ENCODE measurements at regions not wholly inside any gene's neighbourhood (a gene's known extent, or its start where the extent isn't known, plus 50 kb on each side); places are given as distances from the start of the nearest gene placed in this dataset.

GRCh38 chr12:30064906-30065305, 281.2 kb upstream of the TMTC1 start:
- Mint-ChIP-seq H3K4me1 (ENCODE audit: unreplicated experiment) (no peaks in the 10 kb centered on the region), H3K36me3 (no peaks in the 10 kb centered on the region), H3K9me3 (peaks cover 7% of the 10 kb centered on the region), H3K4me3 (no peak overlapping the region), H3K27ac (no peak overlapping the region), H3K27me3 (peaks cover 4% of the 10 kb centered on the region)
- TF ChIP-seq CTCF (conservative IDR thresholded peaks at IDR 0.05): no peak
- no peak for DNase-seq (ENCODE audit: extremely low spot score, unreplicated experiment)

DNA sequence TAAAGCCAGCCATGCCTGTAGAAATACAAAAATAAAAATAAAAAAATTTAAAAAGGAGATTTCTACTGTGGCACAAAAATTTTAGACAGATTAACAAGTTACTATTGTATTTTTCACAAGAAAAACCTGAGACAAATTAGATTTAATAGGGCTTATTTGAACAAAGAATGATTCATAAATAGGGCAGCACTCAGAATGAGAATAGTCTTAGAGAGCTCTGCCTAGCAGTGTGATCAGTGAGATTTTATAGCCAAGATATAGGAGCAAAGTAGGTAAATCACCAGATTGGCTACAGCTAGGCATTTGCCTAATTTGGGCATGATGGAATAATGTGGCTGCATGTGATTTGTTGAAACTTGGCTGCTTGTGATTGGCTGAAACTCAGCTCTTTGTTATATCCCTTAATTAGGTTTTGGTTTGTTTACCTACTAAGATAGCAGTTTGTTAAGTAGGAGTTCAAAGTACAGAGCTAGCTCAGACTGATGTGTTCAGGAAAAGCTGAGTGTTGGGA, 279.7 kb upstream of the TMTC1 start:
- TF ChIP-seq CTCF (conservative IDR thresholded peaks at IDR 0.05): no peak
- H3K9me3 Mint-ChIP-seq: peaks cover 7% of the 10 kb centered on the region
- DNase-seq (ENCODE audit: extremely low spot score, unreplicated experiment): no peak
- H3K27me3 Mint-ChIP-seq: peaks cover 4% of the 10 kb centered on the region
- H3K4me1 Mint-ChIP-seq (ENCODE audit: unreplicated experiment): no peaks in the 10 kb centered on the region
- no peak overlapping the region for H3K27ac Mint-ChIP-seq
- H3K4me3 Mint-ChIP-seq: no peak overlapping the region
- H3K36me3 Mint-ChIP-seq: no peaks in the 10 kb centered on the region

- Mint-ChIP-seq H3K9me3 (no peaks in the 10 kb centered on the region), H3K27ac (no peak overlapping the region), H3K27me3 (peaks cover 6% of the 10 kb centered on the region), H3K4me3 (no peak overlapping the region), H3K4me1 (ENCODE audit: unreplicated experiment) (peaks cover 9% of the 10 kb centered on the region), H3K36me3 (peaks cover 8% of the 10 kb centered on the region)
- no peak for DNase-seq (ENCODE audit: extremely low spot score, unreplicated experiment)
- no peak for TF ChIP-seq CTCF (conservative IDR thresholded peaks at IDR 0.05)
Measured at GRCh38 chr12:30048371-30048770, 264.6 kb upstream of the TMTC1 start.

DNA sequence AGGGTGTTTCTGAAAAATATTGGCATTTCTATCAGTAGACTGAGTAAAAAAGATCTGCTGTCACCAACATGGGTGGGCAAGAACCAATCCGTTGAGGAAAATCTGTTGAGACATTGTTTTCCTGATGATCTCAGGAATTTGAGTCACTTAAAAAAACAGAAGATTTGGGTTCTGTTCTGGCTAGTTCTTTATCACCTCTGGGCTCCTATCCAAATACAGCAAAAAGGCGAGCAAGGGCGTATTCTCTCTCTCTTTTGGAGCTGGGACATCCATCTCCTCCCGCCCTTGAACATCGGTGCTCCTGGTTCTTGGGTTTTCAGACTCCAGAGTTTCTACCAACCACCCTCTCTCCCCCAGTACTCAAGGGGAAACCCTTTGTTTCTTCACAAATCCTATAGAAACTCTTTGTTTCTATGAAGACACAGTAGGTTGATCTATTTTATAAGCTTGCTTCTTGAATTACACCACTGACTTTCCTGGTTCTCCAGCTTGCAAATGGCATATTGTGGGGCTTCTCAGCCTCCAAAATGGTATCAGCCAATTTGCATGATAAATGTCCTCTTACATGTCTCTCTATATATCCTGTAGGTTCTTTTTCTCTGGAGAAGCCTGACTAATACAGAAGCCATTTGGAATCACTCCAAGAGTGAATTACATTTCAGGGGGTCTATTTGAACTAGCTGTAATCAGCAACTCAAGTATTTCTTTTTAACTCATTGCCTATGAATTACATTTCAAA, 263.9 kb upstream of the TMTC1 start:
- TF ChIP-seq CTCF (conservative IDR thresholded peaks at IDR 0.05): no peak
- no peak overlapping the region for H3K27ac Mint-ChIP-seq
- H3K4me1 Mint-ChIP-seq (ENCODE audit: unreplicated experiment): peaks cover 9% of the 10 kb centered on the region
- peaks cover 8% of the 10 kb centered on the region for H3K36me3 Mint-ChIP-seq
- H3K4me3 Mint-ChIP-seq: no peak overlapping the region
- no peak for DNase-seq (ENCODE audit: extremely low spot score, unreplicated experiment)
- H3K27me3 Mint-ChIP-seq: peaks cover 6% of the 10 kb centered on the region
- no peaks in the 10 kb centered on the region for H3K9me3 Mint-ChIP-seq

DNA sequence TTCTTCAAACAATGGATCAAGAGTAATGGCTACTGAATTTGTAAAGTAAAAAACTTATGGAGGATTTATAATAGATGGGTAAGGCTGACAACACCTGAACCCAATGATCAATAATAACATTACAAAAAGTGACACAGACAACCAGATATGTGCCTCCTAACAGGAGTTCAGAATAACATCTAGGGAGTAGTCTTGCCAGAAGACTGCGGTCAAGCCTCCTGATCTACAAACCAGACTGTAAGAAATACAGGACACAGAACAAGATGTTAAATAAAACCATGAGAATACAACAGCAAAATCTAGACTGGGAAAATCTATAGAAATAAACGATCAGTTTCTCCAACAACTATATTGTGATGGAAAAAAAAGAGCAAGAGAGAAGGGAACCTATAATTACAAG, 262.6 kb upstream of the TMTC1 start:
- H3K27ac Mint-ChIP-seq: no peak overlapping the region
- no peaks in the 10 kb centered on the region for H3K9me3 Mint-ChIP-seq
- DNase-seq (ENCODE audit: extremely low spot score, unreplicated experiment): no peak
- H3K4me1 Mint-ChIP-seq (ENCODE audit: unreplicated experiment): peaks cover 9% of the 10 kb centered on the region
- H3K36me3 Mint-ChIP-seq: peaks cover 8% of the 10 kb centered on the region
- H3K4me3 Mint-ChIP-seq: no peak overlapping the region
- no peak for TF ChIP-seq CTCF (conservative IDR thresholded peaks at IDR 0.05)
- no peaks in the 10 kb centered on the region for H3K27me3 Mint-ChIP-seq
